GM13977 (cell line): ENCODE measurements at regions not wholly inside any gene's neighbourhood (a gene's known extent, or its start where the extent isn't known, plus 50 kb on each side); places are given as distances from the start of the nearest gene placed in this dataset.

Experiments
- DNase-seq: peaks from one replicate; pipeline ENCODE4 v3.0.0; 2012; ENCODE audit warnings: low spot score
- in situ Hi-C: fragments of 300-500 bp; cut with MboI; formaldehyde crosslinking; loops from one replicate; pipeline ENCODE4 v1.12.0; 2022; ENCODE audit warnings: low sequenced_read_pairs, low pct_unique_long_range_greater_than_20kb, mixed read lengths, inconsistent platforms; ENCODE audit not compliant: unreplicated experiment
- TF ChIP-seq, protein P1 (sequence below): IDR thresholded peaks from 2 replicates; pipeline ENCODE4 v1.5.1; 2012; ENCODE audit warnings: mild to moderate bottlenecking, control low read depth; ENCODE audit not compliant: insufficient read depth; ENCODE audit errors: extremely low read depth, missing control alignments

DNA sequence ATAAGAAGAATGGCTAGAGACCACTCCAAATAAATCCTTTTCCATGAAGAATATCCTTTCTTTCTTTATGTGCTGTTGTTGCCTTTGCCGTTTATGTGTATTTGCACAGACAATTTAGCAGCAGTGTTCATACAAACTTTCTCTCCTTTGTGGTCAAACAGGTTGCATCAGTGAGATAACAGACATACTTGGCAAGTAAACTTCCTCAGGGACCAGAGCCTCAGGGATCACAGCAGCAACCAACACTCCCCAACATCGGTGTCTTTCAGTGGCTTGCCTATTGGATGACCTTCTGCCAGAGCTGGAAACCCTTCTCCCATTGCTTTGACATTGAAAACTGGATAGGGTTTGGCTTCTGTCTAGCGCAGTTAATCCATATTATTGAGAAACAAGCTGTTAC is 252.2 kb downstream of the BTG1 start:
- in situ Hi-C loops, result no loop called here
- DNase-seq, result no peak
- TF ChIP-seq, protein P1, sequence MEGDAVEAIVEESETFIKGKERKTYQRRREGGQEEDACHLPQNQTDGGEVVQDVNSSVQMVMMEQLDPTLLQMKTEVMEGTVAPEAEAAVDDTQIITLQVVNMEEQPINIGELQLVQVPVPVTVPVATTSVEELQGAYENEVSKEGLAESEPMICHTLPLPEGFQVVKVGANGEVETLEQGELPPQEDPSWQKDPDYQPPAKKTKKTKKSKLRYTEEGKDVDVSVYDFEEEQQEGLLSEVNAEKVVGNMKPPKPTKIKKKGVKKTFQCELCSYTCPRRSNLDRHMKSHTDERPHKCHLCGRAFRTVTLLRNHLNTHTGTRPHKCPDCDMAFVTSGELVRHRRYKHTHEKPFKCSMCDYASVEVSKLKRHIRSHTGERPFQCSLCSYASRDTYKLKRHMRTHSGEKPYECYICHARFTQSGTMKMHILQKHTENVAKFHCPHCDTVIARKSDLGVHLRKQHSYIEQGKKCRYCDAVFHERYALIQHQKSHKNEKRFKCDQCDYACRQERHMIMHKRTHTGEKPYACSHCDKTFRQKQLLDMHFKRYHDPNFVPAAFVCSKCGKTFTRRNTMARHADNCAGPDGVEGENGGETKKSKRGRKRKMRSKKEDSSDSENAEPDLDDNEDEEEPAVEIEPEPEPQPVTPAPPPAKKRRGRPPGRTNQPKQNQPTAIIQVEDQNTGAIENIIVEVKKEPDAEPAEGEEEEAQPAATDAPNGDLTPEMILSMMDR, result no peak

DNA sequence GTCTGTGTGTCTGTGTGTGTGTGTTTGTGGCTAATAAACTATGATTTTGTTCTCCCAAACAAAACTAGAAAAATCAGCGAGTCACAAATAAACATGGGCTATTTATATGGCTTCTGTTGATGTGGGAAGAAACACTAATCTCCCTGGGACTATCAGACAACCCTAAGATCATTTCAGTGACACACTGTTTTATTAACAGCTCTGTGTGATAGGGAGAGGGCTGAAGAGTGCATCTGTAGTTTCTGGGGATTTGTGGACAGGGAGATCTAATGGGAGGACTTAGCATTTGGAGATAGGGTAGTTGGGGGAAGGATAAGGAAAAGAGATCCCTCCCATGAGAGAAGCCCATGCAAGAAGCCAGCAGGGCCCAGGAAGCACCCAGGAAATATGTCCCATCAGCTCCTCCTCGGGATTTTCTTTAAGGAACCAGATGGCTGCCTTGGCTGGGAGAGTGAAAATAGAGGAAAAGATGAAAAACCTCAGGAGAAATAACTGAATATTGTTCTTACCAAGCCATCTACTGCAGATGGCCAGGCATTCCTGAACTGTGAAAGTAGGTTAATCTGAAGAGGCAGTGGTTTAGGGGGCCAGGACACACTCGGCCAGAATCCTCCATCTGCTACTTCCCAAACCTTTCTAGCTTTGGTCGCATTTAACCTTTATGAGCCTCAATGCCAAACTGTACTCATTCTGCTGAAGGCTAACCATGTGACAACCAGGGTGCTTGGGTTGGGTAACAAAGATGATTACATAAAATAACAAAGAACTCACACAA is 253.4 kb downstream of the BTG1 start:
- in situ Hi-C loops, result no loop called here
- DNase-seq, result no peak
- TF ChIP-seq, protein P1, result no peak

DNA sequence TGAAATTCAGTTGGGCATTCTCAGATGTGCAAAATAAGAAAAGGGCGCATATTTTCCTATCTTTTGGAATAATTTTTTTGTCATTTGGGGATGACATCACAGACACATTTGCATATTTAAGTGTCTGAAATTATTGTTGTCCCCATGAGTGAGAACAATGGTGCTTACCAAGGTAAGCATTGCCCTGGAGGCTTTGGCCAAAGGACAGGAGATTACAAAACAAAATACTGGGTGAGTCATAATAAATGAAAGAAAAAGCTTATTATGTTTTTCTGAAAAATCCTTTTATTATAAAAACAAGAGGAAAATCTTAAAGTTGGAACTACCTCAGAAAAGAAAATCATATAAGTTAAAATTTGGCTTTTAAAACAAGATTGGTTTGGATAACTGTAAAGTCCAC is 254.9 kb downstream of the BTG1 start:
- TF ChIP-seq, protein P1, result no peak
- DNase-seq, result no peak
- in situ Hi-C loops, result no loop called here

DNA sequence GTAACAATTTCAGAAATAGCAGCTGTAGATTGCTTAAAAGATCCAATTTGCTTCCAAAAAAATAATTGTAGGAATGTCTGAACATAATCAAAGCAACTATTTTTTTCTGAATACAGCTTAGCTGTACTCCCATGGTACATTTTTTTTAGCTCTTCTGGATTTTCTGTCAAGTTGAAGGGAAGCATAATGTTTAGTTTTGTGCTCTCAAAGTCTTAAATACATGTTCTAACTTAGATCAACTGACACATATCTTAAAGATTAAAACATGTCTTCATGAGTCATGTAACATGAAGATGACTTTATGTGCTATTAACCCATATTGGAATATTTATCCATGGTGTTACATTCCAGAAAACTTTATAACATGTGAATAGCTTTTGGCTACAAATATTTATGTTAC is 255.7 kb downstream of the BTG1 start:
- DNase-seq, result no peak
- TF ChIP-seq, protein P1, result no peak
- in situ Hi-C loops, result no loop called here

DNA sequence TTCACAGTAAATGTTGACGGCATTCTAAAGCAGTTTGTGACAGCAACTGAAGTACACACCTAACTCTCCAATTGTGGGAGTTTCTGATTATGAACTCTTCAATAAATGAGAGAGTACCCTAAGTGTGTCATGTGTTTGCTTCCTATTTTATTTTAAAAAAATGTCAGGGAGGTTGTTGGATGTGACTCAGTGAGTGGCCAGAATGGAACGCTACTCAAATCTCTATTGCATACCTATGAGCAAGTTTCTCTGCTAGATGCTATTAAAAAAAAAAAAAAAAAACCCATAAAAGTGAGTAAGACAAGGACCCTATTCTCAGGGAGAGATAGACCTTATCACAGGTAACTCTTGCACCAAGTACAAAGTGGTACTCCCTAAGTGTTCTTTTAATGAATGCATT is 256.6 kb downstream of the BTG1 start:
- in situ Hi-C loops, result no loop called here
- no peak for DNase-seq
- TF ChIP-seq, protein P1, result no peak

DNA sequence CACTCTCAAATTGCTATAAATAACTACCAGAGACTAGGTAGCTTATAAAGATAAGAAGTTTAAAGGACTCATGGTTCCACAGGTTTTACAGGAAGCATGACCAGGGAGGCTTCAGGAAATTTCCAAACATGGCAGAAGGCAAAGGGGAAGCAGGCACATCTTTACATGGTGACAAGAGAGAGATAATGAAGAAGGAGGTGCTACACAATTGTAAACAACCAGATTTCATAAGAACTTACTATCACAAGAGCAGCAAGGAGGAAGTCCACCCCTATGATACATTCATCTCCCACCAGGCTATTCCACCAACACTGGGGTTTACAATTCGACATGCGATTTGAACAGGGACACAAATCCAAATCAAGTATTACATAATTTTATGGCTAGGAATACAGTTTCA is 257.7 kb downstream of the BTG1 start:
- in situ Hi-C loops, result no loop called here
- DNase-seq, result no peak
- TF ChIP-seq, protein P1, result no peak
